ENCODE measurements at regions not wholly inside any gene's neighbourhood (a gene's known extent, or its start where the extent isn't known, plus 50 kb on each side); places are given as distances from the start of the nearest gene placed in this dataset.

- DNase-seq = no peak
These were observed 493.9 kb upstream of the KCNMB2 start for GRCh38 chr3:178042376-178042775.

- DNase-seq = no peak
These were observed 493.2 kb upstream of the KCNMB2 start for GRCh38 chr3:178043084-178043483.

GRCh38 chr3:178044320-178044719, 491.9 kb upstream of the KCNMB2 start:
- no peak for DNase-seq

GRCh38 chr3:178047496-178047895, 488.7 kb upstream of the KCNMB2 start:
- DNase-seq = no peak

GRCh38 chr3:178048768-178049167, 487.5 kb upstream of the KCNMB2 start:
- peak; percentile 58 for DNase-seq

- DNase-seq = no peak
These were observed 481.8 kb upstream of the KCNMB2 start for GRCh38 chr3:178054471-178054870.

- no peak for DNase-seq
These were observed 480.3 kb upstream of the KCNMB2 start for GRCh38 chr3:178055939-178056338.

GRCh38 chr3:178056868-178057267, 479.4 kb upstream of the KCNMB2 start:
- no peak for DNase-seq

GRCh38 chr3:178058629-178059028, 477.6 kb upstream of the KCNMB2 start:
- DNase-seq = no peak

GRCh38 chr3:178059119-178059518, 477.1 kb upstream of the KCNMB2 start:
- no peak for DNase-seq

GRCh38 chr3:178059836-178060235, 476.4 kb upstream of the KCNMB2 start:
- no peak for DNase-seq

- DNase-seq = no peak
These were observed 475.8 kb upstream of the KCNMB2 start for GRCh38 chr3:178060407-178060806.

- no peak for DNase-seq
These were observed 474.1 kb upstream of the KCNMB2 start for GRCh38 chr3:178062126-178062525.

- DNase-seq = no peak
These were observed 472.8 kb upstream of the KCNMB2 start for GRCh38 chr3:178063461-178063860.

GRCh38 chr3:178067721-178068120, 468.5 kb upstream of the KCNMB2 start:
- DNase-seq = no peak

GRCh38 chr3:178072391-178073305, 463.6 kb upstream of the KCNMB2 start:
- no peak for DNase-seq

- DNase-seq = no peak
These were observed 462.9 kb upstream of the KCNMB2 start for GRCh38 chr3:178073366-178073765.

- DNase-seq = no peak
These were observed 460.9 kb upstream of the KCNMB2 start for GRCh38 chr3:178075344-178075743.

- peak; percentile 52 for DNase-seq
These were observed 457.3 kb upstream of the KCNMB2 start for GRCh38 chr3:178078953-178079352.

GRCh38 chr3:178079966-178080365, 456.3 kb upstream of the KCNMB2 start:
- no peak for DNase-seq

- no peak for DNase-seq
These were observed 453.8 kb upstream of the KCNMB2 start for GRCh38 chr3:178082326-178082906.

GRCh38 chr3:178083906-178084866, 452.1 kb upstream of the KCNMB2 start:
- DNase-seq = peak; percentile 46

Measured in fibroblast of skin of scalp (primary cell).